ENCODE measurements at regions not wholly inside any gene's neighbourhood (a gene's known extent, or its start where the extent isn't known, plus 50 kb on each side); places are given as distances from the start of the nearest gene placed in this dataset.

- no peak for TF ChIP-seq E2F4 (CRISPR knock-in tag; IDR thresholded peaks at IDR 0.05; ENCODE audit: low read depth)
These were observed 57.8 kb upstream of the SHANK2 start (continued) for GRCh38 chr11:71310184-71310583.

GRCh38 chr11:71309611-71310010 lies 57.2 kb upstream of the SHANK2 start:
- FAIRE-seq (no peak), ATAC-seq (no peak), DNase-seq (ENCODE audit: extremely low read depth in 1 of 4, low spot score in 3 of 4) (peak in 3 of 4 experiments; percentile 48 to 65 (median 62))
- WGBS (ENCODE audit: insufficient coverage, low coverage, missing lambda C conversion rate), result 0% methylated on average over 1 of the region's 1 CpG
- CTCF ChIA-PET (ENCODE audit: low intra/inter-chr PET ratio), result no interaction called here
- no TSS peak for BruUV-seq (replicated peaks)
- Histone ChIP-seq H3K79me2 (ENCODE audit: control insufficient read depth, insufficient read depth, low read length) (no peaks in the 10 kb centered on the region), H3K4me2 (ENCODE audit: insufficient read depth, low read length) (no peak overlapping the region), H2AFZ (ENCODE audit: low read depth, low read length) (no peak overlapping the region), H3K9me3 (replicated peaks; ENCODE audit: control insufficient read depth, insufficient read depth, low read depth, low read length) (no peaks in the 10 kb centered on the region; the same call in 1 of the 2 replicates), H3K9me1 (ENCODE audit: control insufficient read depth, insufficient read depth, low read length) (no peaks in the 10 kb centered on the region), H3K27ac (ENCODE audit: extremely low read depth, low read depth, low read length) (no peak overlapping the region), H3K27me3 (ENCODE audit: control insufficient read depth in 2 of 2, insufficient read depth in 2 of 2, low read length in 2 of 2) (peaks cover 0 to 14% of the 10 kb centered on the region in 2 experiments; a peak in 1 of 5 replicates), H3K36me3 (ENCODE audit: control insufficient read depth, insufficient read depth, low read length) (no peaks in the 10 kb centered on the region), H3K4me3 (no peak overlapping the region), H4K20me1 (replicated peaks; ENCODE audit: control insufficient read depth, insufficient read depth, low read length) (no peaks in the 10 kb centered on the region), H3K9ac (ENCODE audit: insufficient read depth in 1 of 2, low read depth in 2 of 2, low read length in 2 of 2) (no peak overlapping the region), H3K4me1 (replicated peaks in 1 of 2; ENCODE audit: control insufficient read depth in 2 of 2, insufficient read depth in 2 of 2, low read length in 2 of 2) (no peaks in the 10 kb centered on the region)
- POLR2A ChIA-PET, result no interaction called here
- intact Hi-C loops (cut with micrococcal nuclease) (no loop called here), in situ Hi-C loops (cut with MboI) (no loop called here)
- TF ChIP-seq ZNF507 (tag; conservative IDR thresholded peaks at IDR 0.05) (no peak), HMGN3 (IDR thresholded peaks at IDR 0.05; ENCODE audit: borderline replicate concordance, extremely low read depth, insufficient read length, low read depth, low read length) (no peak), RAD51 (IDR thresholded peaks at IDR 0.05; ENCODE audit: borderline replicate concordance, low read depth) (peak; percentile 58; the same call in 1 of the 2 replicates), USF2 (CRISPR knock-in tag; IDR thresholded peaks at IDR 0.05) (peak; percentile 86), PPARD (CRISPR knock-in tag; IDR thresholded peaks at IDR 0.05) (no peak), SMAD4 (CRISPR knock-in tag; conservative IDR thresholded peaks at IDR 0.05) (no peak), TEAD2 (tag; IDR thresholded peaks at IDR 0.05) (no peak), MYBL2 (IDR thresholded peaks at IDR 0.05; ENCODE audit: low read depth) (no peak), MYBL2 (CRISPR knock-in tag; IDR thresholded peaks at IDR 0.05; ENCODE audit: borderline replicate concordance) (no peak), NFE2L1 (tag; IDR thresholded peaks at IDR 0.05; ENCODE audit: borderline replicate concordance, low read depth) (no peak), SOX6 (IDR thresholded peaks at IDR 0.05) (no peak), NFYB (IDR thresholded peaks at IDR 0.05; ENCODE audit: extremely low read depth, insufficient read length) (peak; percentile 33), USF1 (CRISPR knock-in tag; IDR thresholded peaks at IDR 0.05) (peak; percentile 84)
